Keratinocyte (primary cell): ENCODE measurements at regions not wholly inside any gene's neighbourhood (a gene's known extent, or its start where the extent isn't known, plus 50 kb on each side); places are given as distances from the start of the nearest gene placed in this dataset.

Experiments used
- DNase-seq: peaks from one replicate; pipeline ENCODE4 v3.0.0-alpha.2; 2011; ENCODE audit warnings: low read depth, missing footprints, low spot score
- FAIRE-seq: peaks from 2 replicates; lab custom pipeline; 2011; peaks lifted over from hg19 to GRCh38; lab: Jason Lieb, UNC
- H2AFZ ChIP-seq: 2 replicates; pipeline ENCODE4 v1.6.0; 2012; ENCODE audit warnings: low read length, control low read depth, inconsistent platforms; ENCODE audit not compliant: control insufficient read depth
- H3K27ac ChIP-seq: 2 replicates; pipeline ENCODE4 v1.5.1; 2011; ENCODE audit warnings: low read length; ENCODE audit not compliant: control insufficient read depth, insufficient read depth
- H3K27me3 ChIP-seq: 3 replicates; pipeline ENCODE4 v1.6.0; 2011; ENCODE audit warnings: low read length; ENCODE audit not compliant: control insufficient read depth, insufficient read depth; ENCODE audit errors: extremely low read depth
- H3K36me3 ChIP-seq, 2 experiments: 2 replicates in 1 of 2; 3 replicates in 1 of 2; pipeline ENCODE4 v1.5.1; 2011; ENCODE audit warnings: low read length in 2 of 2, mild to moderate bottlenecking in 1 of 2; ENCODE audit not compliant: control insufficient read depth in 2 of 2, insufficient read depth in 2 of 2; ENCODE audit errors: extremely low read depth in 1 of 2
- H3K4me1 ChIP-seq: 3 replicates; pipeline ENCODE4 v1.5.1; 2011; ENCODE audit warnings: low read length; ENCODE audit not compliant: control insufficient read depth, insufficient read depth; ENCODE audit errors: extremely low read depth
- H3K4me2 ChIP-seq: 3 replicates; pipeline ENCODE4 v1.6.0; 2011; ENCODE audit warnings: low read depth, low read length; ENCODE audit not compliant: control insufficient read depth, insufficient read depth; ENCODE audit errors: extremely low read depth
- H3K4me3 ChIP-seq, 3 experiments: fragments of 200-600 bp in 1 of 3; sonication (generic) in 1 of 3; 2 replicates in 2 of 3; 3 replicates in 1 of 3; pipeline ENCODE4 v1.5.1; 2011 to 2016; ENCODE audit warnings: low read length in 3 of 3, mild to moderate bottlenecking in 3 of 3, control low read depth in 2 of 3, inconsistent platforms in 1 of 3, low read depth in 1 of 3, mixed read lengths in 1 of 3, mixed run types in 1 of 3, moderate library complexity in 1 of 3; ENCODE audit not compliant: control insufficient read depth in 2 of 3, insufficient read depth in 2 of 3; ENCODE audit errors: extremely low read depth in 1 of 3
- H3K79me2 ChIP-seq: 2 replicates; pipeline ENCODE4 v1.6.0; 2012; ENCODE audit warnings: low read length; ENCODE audit not compliant: control insufficient read depth, insufficient read depth
- H3K9ac ChIP-seq: 3 replicates; pipeline ENCODE4 v1.6.0; 2011; ENCODE audit warnings: low read length; ENCODE audit not compliant: control insufficient read depth, insufficient read depth; ENCODE audit errors: extremely low read depth
- H3K9me1 ChIP-seq: 3 replicates; pipeline ENCODE4 v1.6.0; 2011; ENCODE audit warnings: low read length; ENCODE audit not compliant: control insufficient read depth, insufficient read depth; ENCODE audit errors: extremely low read depth
- H3K9me3 ChIP-seq: 2 replicates; pipeline ENCODE4 v1.5.1; 2012; ENCODE audit warnings: low read depth, low read length; ENCODE audit not compliant: control insufficient read depth
- H4K20me1 ChIP-seq: 3 replicates; pipeline ENCODE4 v1.6.0; 2011; ENCODE audit warnings: low read length; ENCODE audit not compliant: control insufficient read depth, insufficient read depth; ENCODE audit errors: extremely low read depth
- CTCF ChIP-seq, 3 experiments: IDR thresholded peaks in 1 of 3; conservative IDR thresholded peaks in 1 of 3; optimal IDR thresholded peaks in 1 of 3; 2 replicates in 2 of 3; 3 replicates in 1 of 3; pipeline versions ENCODE3 to v1.5.1; 2011; ENCODE audit warnings: low read length in 3 of 3, mild to moderate bottlenecking in 3 of 3, moderate library complexity in 2 of 3, control low read depth in 1 of 3, inconsistent platforms in 1 of 3; ENCODE audit not compliant: insufficient read depth in 2 of 3; ENCODE audit errors: extremely low read depth in 1 of 3
- EZH2 ChIP-seq: IDR thresholded peaks from one replicate; pipeline ENCODE4 v1.6.1; 2012; ENCODE audit warnings: inconsistent platforms, mild to moderate bottlenecking, low read length, moderate library complexity
- dilution Hi-C: fragments of 300-500 bp; cut with MboI; formaldehyde crosslinking; loops from one replicate; pipeline ENCODE4 v1.7.0; 2020; ENCODE audit warnings: low sequenced_read_pairs; ENCODE audit not compliant: extremely low pct_ligation_motif_present

GRCh38 chr11:103637831-103638230 is 398.6 kb upstream of the DDI1 start:
- no peak overlapping the region for H3K4me2 ChIP-seq
- no peak overlapping the region for H3K9ac ChIP-seq
- H3K36me3 ChIP-seq: no peaks in the 10 kb centered on the region
- H4K20me1 ChIP-seq: no peaks in the 10 kb centered on the region
- H3K27me3 ChIP-seq: no peaks in the 10 kb centered on the region
- TF ChIP-seq EZH2 (no peak), CTCF (optimal IDR thresholded peaks at IDR 0.05 in 1 of 3, IDR thresholded peaks at IDR 0.05 in 1 of 3, conservative IDR thresholded peaks at IDR 0.05 in 1 of 3; ENCODE audit: extremely low read depth in 1 of 3, insufficient read depth in 2 of 3, low read length in 3 of 3) (no peak)
- no peaks in the 10 kb centered on the region for H3K9me1 ChIP-seq
- H3K27ac ChIP-seq: no peak overlapping the region
- dilution Hi-C loops: no loop called here
- H3K4me1 ChIP-seq: no peaks in the 10 kb centered on the region
- H3K79me2 ChIP-seq: no peaks in the 10 kb centered on the region
- FAIRE-seq (no peak), DNase-seq (no peak)
- no peak overlapping the region for H3K4me3 ChIP-seq
- no peak overlapping the region for H2AFZ ChIP-seq
- no peaks in the 10 kb centered on the region for H3K9me3 ChIP-seq

- H3K79me2 ChIP-seq: no peaks in the 10 kb centered on the region
- H3K27me3 ChIP-seq: no peaks in the 10 kb centered on the region
- no peak for FAIRE-seq
- H2AFZ ChIP-seq: no peak overlapping the region
- TF ChIP-seq CTCF (optimal IDR thresholded peaks at IDR 0.05 in 1 of 3, IDR thresholded peaks at IDR 0.05 in 1 of 3, conservative IDR thresholded peaks at IDR 0.05 in 1 of 3; ENCODE audit: extremely low read depth in 1 of 3, insufficient read depth in 2 of 3, low read length in 3 of 3) (no peak), EZH2 (no peak)
- H3K9ac ChIP-seq: no peak overlapping the region
- H3K27ac ChIP-seq: no peak overlapping the region
- H3K36me3 ChIP-seq: no peaks in the 10 kb centered on the region
- H3K4me2 ChIP-seq: no peak overlapping the region
- H3K4me3 ChIP-seq: no peak overlapping the region
- no peaks in the 10 kb centered on the region for H4K20me1 ChIP-seq
- DNase-seq: no peak
- no peaks in the 10 kb centered on the region for H3K9me1 ChIP-seq
- peaks cover 8% of the 10 kb centered on the region for H3K4me1 ChIP-seq
- H3K9me3 ChIP-seq: no peaks in the 10 kb centered on the region
- dilution Hi-C loops: no loop called here
Measured at GRCh38 chr11:103644676-103645075, 391.8 kb upstream of the DDI1 start.
